ENCODE measurements at regions not wholly inside any gene's neighbourhood (a gene's known extent, or its start where the extent isn't known, plus 50 kb on each side); places are given as distances from the start of the nearest gene placed in this dataset.
"Not testable (repeated sequence)": the region's sequence is repeated elsewhere in the genome, so short reads cannot be mapped to it uniquely, and the experiment has no call there.

DNA sequence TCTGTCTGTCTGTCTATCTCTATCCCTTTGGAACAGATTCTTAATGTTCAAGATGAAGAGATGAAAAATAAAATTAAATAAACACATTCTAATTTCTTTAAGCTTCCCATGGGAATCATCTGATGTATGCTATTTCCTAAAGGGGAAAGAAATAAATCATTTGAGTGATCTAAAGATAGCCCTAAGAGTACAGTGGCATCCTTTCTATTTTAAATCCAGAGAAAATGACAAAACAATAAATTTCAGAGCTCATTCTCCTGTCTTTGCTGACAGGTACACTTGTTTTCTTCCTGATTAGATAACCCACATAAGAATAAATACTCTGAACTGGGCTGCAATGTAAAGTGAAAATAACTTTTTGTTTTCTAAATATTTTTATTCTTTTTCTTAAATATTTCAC, 550.4 kb downstream of the JRKL start:
- DNase-seq = no peak

DNA sequence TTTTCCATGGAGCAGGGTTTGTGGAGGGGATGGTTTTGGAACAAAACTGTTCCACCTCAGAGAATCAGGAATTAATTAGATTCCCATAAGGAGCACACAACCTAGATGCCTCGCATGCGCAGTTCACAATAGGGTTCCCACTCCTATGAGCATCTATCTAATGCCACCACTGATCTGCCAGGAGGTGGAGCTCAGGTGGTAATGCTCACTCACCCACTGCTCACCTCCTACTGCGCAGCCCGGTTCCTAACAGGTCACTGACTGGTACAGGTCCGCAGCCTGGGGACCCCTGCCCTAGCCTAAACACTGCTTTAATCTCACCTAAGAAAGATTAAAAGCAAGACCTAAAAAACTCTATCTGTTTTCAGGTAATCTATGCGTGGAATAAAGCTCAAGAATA, 553.0 kb downstream of the JRKL start:
- DNase-seq = no peak

DNA sequence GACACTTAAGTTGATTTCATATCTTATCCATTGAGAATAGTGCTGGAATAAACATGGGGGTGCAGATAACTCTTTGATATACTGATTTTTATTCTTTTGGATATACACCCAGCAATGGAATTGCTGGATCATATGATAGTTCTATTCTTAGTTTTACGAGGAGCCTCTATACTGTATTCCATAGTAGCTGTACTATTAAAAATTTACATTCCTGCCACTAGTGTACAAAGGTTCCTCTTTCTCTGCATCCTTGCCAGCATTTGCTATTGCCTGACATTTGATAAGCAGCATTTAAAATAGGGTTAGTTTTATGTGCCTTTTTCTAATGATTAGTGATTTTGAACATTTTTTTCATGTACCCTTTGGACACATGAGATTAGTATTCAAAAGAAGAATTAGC, 554.2 kb downstream of the JRKL start:
- no peak for DNase-seq

DNA sequence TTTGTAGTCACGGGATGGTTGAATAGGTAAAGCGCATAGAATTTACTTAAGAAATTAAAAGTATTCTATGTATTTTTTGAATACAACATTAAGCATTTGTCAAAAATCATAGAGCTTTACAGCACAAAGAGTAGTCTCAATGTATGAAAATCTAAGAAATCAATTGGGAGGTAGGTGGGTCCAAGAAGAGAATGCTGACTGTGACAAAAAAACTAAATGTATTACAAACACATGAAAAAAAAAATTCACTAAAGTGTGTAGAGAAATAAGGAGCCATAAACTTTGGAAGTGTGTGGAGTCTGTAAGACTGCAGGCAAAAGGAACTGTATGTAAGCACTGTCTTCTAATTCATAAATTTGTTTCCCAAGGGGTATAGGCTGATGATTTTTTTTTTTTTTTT, 558.3 kb downstream of the JRKL start:
- no peak for DNase-seq

DNA sequence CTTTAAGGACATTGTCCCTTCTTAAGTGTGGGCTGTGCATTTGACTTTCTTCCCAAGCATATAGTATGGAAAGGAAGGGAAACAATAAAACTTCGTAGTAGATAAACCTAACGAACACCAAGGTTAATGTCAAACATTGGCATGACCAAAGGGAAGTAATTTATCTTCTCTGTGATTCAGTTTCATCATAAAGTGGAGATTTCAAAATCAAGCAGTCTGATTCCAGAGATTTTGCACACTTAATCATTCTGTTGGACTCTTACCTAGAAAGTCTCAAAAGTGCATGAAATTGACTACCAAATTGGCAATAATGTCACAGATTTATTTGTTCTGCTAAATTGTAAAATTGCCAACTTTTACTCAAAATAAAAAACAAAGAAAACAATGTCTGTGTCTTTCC, 559.7 kb downstream of the JRKL start:
- DNase-seq = no peak

DNA sequence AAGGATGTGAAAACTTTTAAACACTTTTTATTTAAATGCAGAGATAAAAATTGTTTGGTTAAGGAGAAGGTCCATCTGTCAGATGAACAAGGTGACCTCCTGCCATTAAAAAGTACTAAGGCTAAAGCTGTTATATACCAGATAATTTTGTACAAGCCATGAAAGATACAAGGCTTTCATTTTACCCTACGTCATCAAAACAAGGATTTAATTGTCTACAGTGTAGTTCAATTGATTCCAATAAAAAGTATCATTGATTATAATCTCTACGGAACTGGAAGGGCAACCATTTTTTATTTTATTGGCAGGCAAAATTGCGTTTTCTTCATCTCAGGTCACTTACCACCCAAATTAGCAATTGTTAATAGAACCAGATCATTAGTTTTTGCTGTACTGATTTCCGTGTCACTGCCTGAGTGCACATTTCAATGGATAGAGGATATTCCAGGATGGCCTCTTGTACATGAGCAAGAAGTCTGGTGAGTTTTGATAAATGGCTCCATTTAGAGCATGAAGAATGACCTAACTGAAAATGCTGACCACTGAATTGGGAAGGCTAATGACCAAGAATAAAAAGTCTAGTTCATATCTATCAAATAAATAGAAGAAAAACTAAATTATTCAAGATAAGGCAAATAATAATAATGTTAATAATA, 564.9 kb downstream of the JRKL start:
- no peak for DNase-seq

DNA sequence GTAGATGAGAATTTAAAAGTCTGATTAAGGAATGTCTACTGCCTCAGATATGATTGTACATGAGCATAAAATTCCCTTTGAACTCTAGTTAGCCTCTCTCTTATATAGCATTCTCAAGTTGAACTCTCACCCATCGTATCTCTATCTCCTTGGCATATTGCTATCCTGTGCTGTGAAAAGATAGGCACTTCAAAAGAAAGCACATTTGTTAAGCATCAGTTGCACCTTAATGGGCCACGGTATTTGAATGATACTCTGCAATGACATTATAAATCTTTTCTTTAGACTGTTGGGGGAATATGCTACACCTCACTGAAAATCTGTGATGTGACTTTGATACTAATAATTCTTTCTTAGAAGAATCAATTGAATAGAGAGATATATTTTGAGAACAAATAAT, 570.7 kb downstream of the JRKL start:
- no peak for DNase-seq

DNA sequence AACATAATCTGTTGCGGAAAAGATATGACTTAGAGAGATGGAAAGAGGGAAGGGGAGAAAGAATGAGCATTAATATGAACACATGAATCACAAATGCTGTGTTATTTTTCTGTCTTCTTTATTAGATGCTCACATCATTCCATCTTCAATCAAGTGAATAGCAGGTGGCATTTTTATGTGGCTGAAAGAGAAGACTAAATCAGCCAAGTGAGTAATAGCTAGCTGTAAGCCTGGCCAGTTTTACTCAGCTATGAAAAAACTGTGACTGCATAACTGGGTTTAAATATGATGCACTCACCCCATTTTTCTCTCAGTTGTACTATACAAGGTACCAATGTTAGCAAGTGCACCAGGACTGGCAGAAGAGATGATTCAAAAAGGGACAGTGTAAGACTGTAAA, 571.1 kb downstream of the JRKL start:
- no peak for DNase-seq

DNA sequence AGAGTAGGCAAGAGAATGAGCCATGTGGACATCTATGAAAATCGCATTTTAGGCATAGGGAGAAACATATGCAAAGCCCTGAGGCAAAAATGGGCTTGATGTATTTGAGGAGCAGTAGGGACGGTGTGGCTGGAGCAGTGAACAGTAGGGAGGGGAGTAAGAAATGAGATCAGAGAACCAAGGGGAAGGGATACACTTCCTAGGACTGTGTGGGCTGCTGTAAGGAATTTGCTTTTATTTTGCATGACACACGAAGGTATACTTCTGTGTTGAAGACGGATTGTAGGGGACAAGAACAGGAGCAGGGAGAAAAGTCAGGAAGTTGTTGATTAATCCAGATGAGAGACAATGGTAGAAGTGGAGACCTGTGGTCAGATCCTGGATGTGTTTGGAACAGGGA, 572.1 kb downstream of the JRKL start:
- no peak for DNase-seq

DNA sequence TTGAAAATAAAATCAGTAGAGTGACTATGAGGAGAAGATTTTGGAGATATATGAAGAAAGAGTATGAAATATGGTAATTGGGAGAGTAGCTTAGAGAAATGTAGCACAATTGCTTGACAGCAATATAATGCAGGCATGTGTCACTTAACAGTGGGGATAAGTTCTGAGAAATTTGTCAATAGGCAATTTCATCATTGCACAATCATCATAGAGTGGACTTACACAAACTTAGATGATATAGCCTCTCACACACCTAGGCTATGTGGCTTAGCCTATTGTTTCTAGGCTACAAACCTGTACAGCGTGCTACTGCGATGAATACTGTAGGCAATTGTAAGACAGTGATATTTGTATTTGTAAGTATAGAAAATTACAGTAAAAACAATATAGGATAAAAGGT, 573.6 kb downstream of the JRKL start:
- no peak for DNase-seq

DNA sequence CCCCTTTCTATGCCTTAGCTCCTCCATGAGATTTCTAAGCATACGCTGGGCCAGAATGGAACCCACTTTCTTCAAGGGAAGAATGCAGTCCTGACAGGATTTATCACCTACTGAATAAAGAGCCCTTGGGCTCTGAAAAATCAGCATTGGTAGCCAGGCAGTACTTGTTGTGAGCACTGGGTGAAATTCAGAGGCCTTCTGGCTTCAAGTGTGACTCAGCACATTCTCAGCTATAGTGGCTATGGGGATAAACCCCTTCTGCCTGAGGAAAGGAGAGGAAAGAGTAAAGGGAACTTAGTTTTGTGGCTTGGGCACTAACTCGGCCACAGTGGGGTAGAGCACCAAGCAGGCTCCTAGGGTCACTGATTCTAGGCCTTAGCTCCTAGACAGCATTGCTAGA, 574.8 kb downstream of the JRKL start:
- DNase-seq = no peak

DNA sequence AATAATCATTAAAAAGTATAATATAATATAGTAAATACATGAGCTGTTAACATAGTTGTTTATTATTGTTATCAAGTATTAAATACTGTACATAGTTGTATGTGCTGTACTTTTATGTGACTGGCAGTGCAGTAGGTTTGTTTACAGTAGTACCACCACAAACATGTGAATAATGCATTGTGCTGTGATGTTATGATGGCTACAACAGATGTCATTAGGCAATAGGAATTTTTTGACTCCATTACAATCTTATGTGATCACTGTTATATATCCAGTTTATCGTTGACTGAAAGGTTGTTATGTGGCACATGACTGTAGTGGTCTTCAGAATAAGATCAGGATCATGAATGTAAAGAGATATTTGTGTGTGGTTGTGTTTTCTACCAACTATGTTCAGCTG, 577.8 kb downstream of the JRKL start:
- DNase-seq = no peak

DNA sequence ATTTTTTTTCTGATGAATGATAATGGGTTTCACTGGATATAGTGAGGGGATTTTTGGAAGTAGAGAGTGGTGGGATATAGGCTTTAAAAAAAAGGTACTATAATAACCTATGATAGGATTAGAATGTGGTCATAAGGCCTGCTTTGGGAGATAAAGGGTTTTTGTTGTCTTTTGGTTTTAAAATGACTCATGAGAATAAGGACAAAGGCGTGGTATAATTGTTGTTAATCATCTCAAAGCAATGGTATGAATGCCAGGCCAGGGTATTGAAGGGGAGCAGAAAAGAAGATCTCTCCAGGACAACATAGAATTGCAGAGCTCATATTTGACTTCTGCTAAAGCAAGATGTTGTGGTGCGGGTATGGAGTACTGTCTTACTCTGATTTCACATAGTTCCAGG, 579.4 kb downstream of the JRKL start:
- DNase-seq = no peak

DNA sequence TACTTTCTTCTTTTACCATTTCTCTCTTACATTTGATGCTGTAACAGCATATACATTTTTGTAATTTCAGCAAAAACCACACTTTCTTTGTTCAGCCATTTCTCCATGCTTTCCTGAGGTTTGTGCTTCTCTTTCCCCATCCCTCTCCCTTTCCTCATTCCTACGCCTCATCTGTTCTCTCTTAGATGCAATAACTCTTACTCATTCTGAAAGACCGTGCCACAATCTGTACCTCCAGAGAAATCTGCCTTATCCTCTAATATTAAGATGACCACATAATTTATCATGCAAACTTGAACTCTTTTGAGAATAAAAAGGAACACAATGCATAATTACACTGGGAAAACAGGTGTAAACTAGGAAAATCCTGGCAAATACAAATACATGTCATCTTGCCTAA, 588.9 kb downstream of the JRKL start:
- no peak for DNase-seq

DNA sequence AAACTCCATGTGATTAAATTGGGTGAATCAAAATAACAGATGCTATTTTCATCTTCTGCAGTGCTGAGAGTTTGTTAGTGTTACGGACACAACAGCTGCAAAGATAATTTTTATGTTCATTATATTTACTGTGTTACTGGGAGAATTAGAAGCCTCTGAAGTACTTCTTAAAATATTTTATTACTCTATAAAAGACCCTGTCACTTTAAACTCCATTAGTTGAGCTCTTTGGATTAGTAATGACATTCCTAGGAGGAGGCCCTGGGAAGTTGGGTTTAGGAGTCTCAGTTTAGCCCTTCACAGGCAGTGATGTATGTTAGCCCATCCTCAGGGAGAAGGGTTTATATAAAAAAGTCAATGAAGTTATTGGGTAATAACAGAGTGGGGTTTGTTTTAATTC, 596.7 kb downstream of the JRKL start:
- no peak for DNase-seq

DNA sequence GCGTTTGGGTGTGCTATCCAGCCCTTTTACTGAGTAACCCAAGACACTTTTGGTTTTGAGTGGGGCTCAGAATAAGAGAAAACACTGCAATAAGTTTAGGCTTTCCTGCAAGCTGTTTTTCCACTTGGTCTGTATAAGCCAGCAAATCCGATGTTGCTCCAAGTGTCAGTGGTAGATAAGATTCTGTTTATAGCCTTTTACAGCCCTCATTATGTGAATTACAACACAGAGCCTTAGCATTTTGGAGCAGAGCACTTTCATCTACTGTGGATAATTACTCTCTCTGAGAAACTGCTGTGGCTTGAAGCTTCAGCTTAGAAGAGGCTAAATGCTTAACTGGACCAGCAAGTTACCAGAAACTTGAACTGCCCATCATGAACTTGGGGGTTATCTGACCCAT, 601.1 kb downstream of the JRKL start:
- no peak for DNase-seq

DNA sequence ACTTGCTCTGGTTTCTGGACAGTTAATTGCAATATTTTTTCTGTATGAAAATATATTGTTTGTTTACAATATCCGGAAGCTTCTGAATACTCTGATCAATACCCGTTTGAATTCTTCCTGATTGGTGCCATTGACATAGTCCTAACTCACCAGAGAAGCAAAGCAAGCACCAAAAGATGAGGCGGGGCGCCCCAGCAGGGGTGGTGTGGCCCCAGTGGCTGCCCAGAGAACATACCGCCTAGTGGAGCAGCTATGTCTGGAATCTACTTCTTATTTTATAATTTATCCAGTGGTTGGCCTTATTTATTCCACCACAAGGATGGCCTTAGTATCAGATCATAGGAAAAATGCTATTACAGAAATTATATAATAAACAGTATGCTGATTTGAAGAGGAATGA, 610.7 kb downstream of the JRKL start:
- no peak for DNase-seq

DNA sequence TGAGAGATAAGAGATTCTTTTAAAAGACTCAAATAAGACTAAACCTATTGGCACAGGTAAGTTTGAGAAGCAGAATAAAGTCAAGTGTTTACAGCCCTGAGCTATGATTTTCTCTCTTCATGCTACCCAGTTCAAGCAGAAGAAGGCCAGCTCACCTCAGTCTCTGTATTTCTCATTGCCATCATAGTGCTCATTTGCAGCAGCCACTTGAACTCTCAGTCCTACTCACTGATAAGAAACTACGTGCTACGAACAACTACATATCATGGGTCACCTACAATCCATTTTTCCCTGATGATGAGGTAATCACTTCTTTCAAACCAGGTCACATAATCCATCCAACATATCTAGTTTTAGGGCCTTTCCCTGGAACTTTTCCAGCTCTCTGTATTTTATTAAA, 617.5 kb downstream of the JRKL start:
- DNase-seq = no peak

DNA sequence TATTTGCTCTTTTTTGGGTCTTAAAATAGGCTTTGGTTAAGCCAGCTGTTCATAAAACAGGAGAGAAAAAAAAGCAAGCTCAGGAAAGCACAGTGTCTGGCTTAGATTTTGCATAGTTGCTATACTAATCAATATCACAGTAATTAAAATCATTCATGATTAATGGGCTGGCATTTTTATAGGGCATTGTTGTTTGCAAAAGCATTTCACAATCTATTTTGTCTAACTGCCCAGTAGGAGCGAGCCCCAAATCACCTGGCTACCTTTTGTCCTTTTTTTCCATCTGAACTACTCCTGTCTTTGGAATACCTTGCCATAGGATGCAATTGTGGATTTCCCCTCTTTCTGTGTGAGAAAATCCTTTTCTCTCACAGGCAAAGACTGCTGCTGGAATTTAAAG, 619.8 kb downstream of the JRKL start:
- DNase-seq = no peak

DNA sequence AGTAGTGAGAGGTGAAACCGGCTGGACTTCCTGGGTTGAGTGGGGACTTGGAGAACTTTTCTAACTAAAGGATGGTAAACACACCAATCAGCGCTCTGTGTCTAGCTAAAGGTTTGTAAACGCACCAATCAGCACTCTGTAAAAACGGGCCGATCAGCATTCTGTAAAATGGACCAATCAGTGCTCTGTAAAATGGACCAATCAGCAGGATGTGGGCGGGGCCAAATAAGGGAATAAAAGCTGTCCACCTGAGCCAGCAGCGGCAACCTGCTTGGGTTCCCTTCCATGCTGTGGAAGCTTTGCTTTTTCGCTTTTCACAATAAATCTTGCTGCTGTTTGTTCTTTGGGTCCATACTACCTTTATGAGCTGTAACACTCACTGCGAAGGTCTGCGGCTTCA, 621.2 kb downstream of the JRKL start:
- DNase-seq = not testable (repeated sequence)

DNA sequence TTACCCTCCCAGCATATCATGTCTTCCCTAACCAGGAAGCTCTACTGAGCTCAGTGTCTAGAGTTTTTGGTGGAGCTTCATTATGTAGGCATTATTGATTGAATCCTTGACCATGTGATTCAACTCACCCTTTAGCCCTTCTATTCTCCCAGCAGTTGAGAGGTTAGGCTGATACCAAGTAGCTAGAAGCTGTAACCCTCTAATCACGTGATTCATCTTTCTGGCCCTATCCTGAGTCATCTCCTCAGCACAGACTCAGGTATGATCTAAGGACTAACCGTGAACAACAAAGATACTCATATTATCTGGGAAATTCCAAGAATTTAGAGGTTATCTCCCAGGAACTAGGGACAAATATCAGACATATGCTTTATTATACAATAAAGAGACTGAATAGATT, 625.5 kb downstream of the JRKL start:
- no peak for DNase-seq

DNA sequence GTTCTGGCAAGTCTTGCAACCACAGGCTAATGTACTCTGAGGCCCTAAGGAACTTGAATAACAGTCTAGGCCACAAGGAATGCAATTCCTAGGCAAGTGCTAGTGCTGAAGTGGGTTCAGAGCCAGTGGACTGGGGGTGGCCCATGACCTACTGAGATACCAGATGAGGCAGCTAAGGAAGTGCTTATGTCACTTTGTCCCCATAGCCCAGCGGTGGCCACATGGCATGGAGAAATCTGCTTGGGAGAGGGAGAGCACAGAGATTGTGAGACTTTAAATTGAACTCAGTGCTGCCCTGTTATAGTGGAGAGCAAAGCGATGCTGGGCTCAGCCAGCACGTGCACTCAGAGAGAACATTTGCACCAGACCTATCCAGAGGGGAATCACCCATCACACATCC, 629.5 kb downstream of the JRKL start:
- no peak for DNase-seq

DNA sequence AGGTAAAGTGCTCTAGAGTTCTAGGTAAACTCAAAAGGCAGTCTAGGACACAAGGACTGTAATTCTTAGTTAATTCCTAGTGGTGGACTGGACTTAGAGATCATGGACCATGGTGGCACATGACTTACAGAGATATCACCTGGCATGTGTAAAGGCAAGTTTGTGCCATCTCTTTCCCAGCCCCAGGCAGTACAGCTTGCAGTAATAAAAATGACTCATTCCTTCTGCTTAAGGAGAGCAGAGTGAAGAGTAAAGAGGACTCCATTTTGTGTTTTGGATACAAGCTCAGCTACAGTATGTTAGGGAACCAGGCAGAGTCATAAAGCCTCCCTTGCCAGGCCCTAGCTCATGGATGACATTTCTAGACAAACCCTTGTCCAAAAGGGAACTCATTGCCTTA, 629.9 kb downstream of the JRKL start:
- no peak for DNase-seq

DNA sequence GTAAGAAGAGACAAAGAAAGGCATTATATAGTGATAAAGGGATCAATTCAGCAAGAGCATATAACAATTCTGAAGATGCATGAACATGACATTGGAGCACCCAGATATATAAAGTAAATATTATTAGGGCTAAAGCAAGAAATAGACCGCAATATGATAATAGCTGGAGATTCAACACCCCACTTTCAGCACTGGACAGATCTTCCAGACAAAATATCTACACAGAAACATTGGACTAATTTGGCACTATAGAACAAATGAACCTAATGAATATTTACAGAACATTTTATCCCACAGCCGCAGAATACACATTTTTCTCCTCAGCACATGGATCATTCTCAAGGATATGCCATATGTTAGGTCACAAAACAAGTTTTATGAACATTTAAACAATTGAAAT, 633.1 kb downstream of the JRKL start:
- no peak for DNase-seq

DNA sequence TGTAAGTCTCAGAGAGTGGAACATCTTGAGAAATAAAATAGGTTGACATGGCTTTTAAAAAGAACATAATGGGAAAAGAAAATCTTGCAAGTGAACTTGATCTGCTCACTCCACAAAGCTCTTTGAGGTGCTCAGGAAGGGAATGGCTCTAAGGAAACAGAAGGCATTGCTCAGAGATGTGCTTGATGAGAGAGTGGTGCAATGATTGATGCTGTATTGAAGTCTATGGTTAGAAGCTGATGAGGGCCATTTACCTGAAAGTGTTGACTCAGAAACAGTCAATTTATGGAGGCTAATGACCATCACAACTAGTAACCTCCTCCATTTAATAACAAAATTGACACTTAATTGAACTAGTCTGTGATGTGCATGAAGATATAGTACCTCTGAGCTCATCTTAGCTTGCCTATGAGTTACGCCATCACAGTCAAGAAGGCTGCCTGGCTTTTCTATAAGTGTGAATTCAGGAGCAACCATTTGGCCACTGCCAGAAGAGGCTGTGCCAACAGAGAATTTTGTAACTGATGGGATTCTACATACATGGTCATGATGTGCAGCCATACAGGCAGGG, 639.1 kb downstream of the JRKL start:
- no peak for DNase-seq

DNA sequence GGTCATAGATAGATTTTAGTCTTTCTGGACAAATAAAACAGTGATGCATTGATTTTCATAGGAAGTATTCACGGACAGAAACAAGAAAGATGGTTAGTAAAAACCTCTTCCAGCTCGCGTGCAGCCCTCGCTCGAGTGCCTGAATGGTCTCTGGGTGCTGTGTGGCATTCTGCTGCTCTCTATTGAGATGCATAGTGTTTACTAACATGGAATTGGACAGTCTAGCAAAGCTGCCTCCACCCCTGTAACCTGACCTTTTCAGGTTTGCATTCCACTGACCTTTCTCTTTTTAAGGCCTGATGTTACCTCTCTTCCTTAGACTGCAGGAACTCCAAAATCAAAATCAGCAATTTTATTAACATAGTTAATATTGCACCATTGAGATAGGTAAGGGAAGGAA, 643.4 kb downstream of the JRKL start:
- DNase-seq = no peak
